Esophagus squamous epithelium (tissue), 5 donors: ENCODE measurements at regions not wholly inside any gene's neighbourhood (a gene's known extent, or its start where the extent isn't known, plus 50 kb on each side); places are given as distances from the start of the nearest gene placed in this dataset.

Experiments used
- DNase-seq: peaks from one replicate; lab custom pipeline; 2025; lab: John Stamatoyannopoulos, UW
- H3K27ac ChIP-seq, 4 donors: fragments of 200-600 bp; sonication (generic); one replicate each; pipeline ENCODE4 v1.5.1; 2016 to 2019; ENCODE audit warnings: mild to moderate bottlenecking in 1 of 4
- H3K27me3 ChIP-seq, 4 donors: fragments of 200-600 bp; sonication (generic); 1 replicate in 3 of 4; 2 replicates in 1 of 4; pipeline versions ENCODE4 v1.5.1 to v1.6.0; 2017 to 2021; ENCODE audit warnings: antibody characterized with exemption in 1 of 4
- H3K36me3 ChIP-seq, 3 donors: fragments of 200-600 bp; sonication (generic); one replicate each; pipeline ENCODE4 v1.5.1; 2016 to 2019
- H3K4me1 ChIP-seq, 3 donors: fragments of 200-600 bp; sonication (generic); one replicate each; pipeline ENCODE4 v1.5.1; 2017 to 2019
- H3K4me3 ChIP-seq, 4 donors: fragments of 200-600 bp; sonication (generic); 1 replicate in 3 of 4; 2 replicates in 1 of 4; pipeline ENCODE4 v1.5.1; 2016 to 2019; ENCODE audit warnings: mild to moderate bottlenecking in 2 of 4, moderate library complexity in 1 of 4
- H3K9me3 ChIP-seq, 3 donors: fragments of 200-600 bp; sonication (generic); one replicate each; pipeline ENCODE4 v1.5.1; 2016 to 2019
- CTCF ChIP-seq, 6 experiments: fragments of 450-650 bp in 4 of 6; fragments of 200-600 bp in 2 of 6; sonication (generic) in 2 of 6; IDR thresholded peaks; one replicate each; pipeline ENCODE4 v1.5.1; 2016 to 2019; ENCODE audit warnings: antibody characterized with exemption in 6 of 6, mild to moderate bottlenecking in 4 of 6, moderate library complexity in 4 of 6
- POLR2A ChIP-seq, 4 donors: fragments of 450-650 bp; IDR thresholded peaks; one replicate each; pipeline ENCODE4 v1.6.1; 2017; ENCODE audit warnings: antibody characterized with exemption in 4 of 4, mild to moderate bottlenecking in 4 of 4, moderate library complexity in 3 of 4
- WGBS, 2 donors: methylation state at CpG; one replicate each; pipeline ENCODE4 v1.1.5; 2018; 5-methylcytosine and 5-hydroxymethylcytosine counted together
- intact Hi-C: fragments of 100-400 bp; cut with DNase I; formaldehyde crosslinking; loops from one replicate; pipeline ENCODE4 v1.15.0; 2022
- donor health status: DM: yes; HTN: yes; CAD: no.

GRCh38 chr5:29051509-29051908 lies 2013.1 kb upstream of the CDH9 start:
- no peak overlapping the region for H3K27ac ChIP-seq
- WGBS, 2 donors, result 38 to 51% methylated on average over 4 of the region's 4 CpGs
- no peaks in the 10 kb centered on the region for H3K36me3 ChIP-seq
- H3K4me1 ChIP-seq, result no peaks in the 10 kb centered on the region
- H3K27me3 ChIP-seq, result no peaks in the 10 kb centered on the region
- no peak overlapping the region for H3K4me3 ChIP-seq
- DNase-seq, result no peak
- no peaks in the 10 kb centered on the region for H3K9me3 ChIP-seq
- intact Hi-C loops, result no loop called here
- TF ChIP-seq CTCF (IDR thresholded peaks at IDR 0.05) (no peak), POLR2A (IDR thresholded peaks at IDR 0.05) (no peak)

DNA sequence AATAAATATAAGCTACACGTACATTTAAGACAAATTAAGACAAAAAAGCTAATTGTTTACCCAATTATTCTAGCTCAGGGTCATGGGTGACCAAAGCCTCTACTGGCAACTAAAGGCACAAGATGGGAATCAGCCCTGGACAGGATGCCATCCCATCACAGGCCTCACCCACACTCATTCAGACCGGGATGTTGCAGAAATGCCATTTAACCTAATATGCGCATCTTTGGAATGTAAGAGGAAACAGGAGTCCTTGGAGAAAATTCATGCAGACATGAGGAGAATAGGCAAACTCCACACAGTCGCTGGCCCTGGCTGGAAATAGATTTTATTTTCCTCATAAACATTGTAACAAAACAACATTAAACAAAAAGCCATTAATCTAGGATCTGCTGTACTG lies 2003.8 kb upstream of the CDH9 start:
- H3K27ac ChIP-seq, result no peak overlapping the region
- 35 to 66% methylated on average over 4 of the region's 4 CpGs for WGBS, 2 donors
- no peaks in the 10 kb centered on the region for H3K36me3 ChIP-seq
- no peaks in the 10 kb centered on the region for H3K27me3 ChIP-seq
- no peaks in the 10 kb centered on the region for H3K4me1 ChIP-seq
- DNase-seq, result no peak
- intact Hi-C loops, result no loop called here
- H3K9me3 ChIP-seq, result no peaks in the 10 kb centered on the region
- H3K4me3 ChIP-seq, result no peak overlapping the region
- no peak for TF ChIP-seq CTCF (IDR thresholded peaks at IDR 0.05)
- no peak for TF ChIP-seq POLR2A (IDR thresholded peaks at IDR 0.05)

DNA sequence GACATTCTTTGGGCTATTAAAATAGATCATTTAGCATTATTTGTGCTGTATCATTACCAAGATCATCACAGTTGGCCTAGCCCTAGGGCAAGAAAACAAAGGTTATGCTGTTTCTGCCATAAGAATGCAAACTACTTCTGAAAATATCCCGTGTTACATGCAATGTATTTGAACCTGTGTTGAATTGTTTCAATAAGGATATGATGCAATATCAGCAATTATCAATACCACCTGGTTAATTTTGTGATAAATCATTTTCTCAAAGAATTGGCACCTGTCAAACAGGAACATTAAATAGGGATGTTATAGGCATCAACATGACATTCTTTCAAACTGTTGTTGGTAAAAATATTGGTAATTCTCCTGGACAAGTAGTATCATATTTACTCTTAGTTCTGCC lies 2002.0 kb upstream of the CDH9 start:
- DNase-seq, result no peak
- intact Hi-C loops, result no loop called here
- H3K4me3 ChIP-seq, result no peak overlapping the region
- H3K36me3 ChIP-seq, result no peaks in the 10 kb centered on the region
- H3K4me1 ChIP-seq, result no peaks in the 10 kb centered on the region
- 61 to 73% methylated on average over 1 of the region's 1 CpG for WGBS, 2 donors
- no peak overlapping the region for H3K27ac ChIP-seq
- no peaks in the 10 kb centered on the region for H3K27me3 ChIP-seq
- TF ChIP-seq POLR2A (IDR thresholded peaks at IDR 0.05) (no peak), CTCF (IDR thresholded peaks at IDR 0.05) (no peak)
- no peaks in the 10 kb centered on the region for H3K9me3 ChIP-seq

GRCh38 chr5:29039994-29040393 lies 2001.6 kb upstream of the CDH9 start:
- intact Hi-C loops, result no loop called here
- Histone ChIP-seq H3K27ac (no peak overlapping the region), H3K36me3 (no peaks in the 10 kb centered on the region), H3K4me1 (no peaks in the 10 kb centered on the region), H3K27me3 (no peaks in the 10 kb centered on the region), H3K9me3 (no peaks in the 10 kb centered on the region), H3K4me3 (no peak overlapping the region)
- WGBS, 2 donors, result 53 to 67% methylated on average over 1 of the region's 1 CpG
- TF ChIP-seq POLR2A (IDR thresholded peaks at IDR 0.05) (no peak), CTCF (IDR thresholded peaks at IDR 0.05) (no peak)
- no peak for DNase-seq

DNA sequence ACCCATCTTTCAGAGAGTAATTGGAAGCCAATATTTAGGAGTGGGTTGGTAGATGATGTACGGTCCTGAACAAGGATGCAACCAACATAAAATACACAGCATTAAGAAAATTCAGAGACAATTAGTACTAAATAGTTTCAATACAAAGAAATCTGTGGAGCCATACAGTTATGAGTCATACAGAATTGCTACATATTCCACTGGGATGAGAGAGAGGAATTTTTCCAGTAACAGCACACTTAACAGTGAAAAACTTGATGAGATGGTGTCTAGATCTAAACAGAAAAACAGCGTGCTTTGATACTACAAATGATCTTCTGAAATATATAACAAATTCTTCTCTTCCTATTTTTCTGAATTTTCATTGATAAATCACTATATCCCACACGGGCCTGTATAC lies 1999.3 kb upstream of the CDH9 start:
- Histone ChIP-seq H3K4me3 (no peak overlapping the region), H3K27ac (no peak overlapping the region), H3K9me3 (no peaks in the 10 kb centered on the region), H3K27me3 (no peaks in the 10 kb centered on the region), H3K36me3 (no peaks in the 10 kb centered on the region), H3K4me1 (no peaks in the 10 kb centered on the region)
- DNase-seq, result no peak
- TF ChIP-seq CTCF (IDR thresholded peaks at IDR 0.05) (no peak), POLR2A (IDR thresholded peaks at IDR 0.05) (no peak)
- 46 to 65% methylated on average over 3 of the region's 3 CpGs for WGBS, 2 donors
- intact Hi-C loops, result no loop called here
